A549 (cell line): ENCODE measurements at regions not wholly inside any gene's neighbourhood (a gene's known extent, or its start where the extent isn't known, plus 50 kb on each side); places are given as distances from the start of the nearest gene placed in this dataset.

ENCODE experiments used
- ATAC-seq, 2 experiments: fragments of 200-7000 bp in 1 of 2; fragments of >200 bp in 1 of 2; cut with Nextera tagmentation in 1 of 2; cut with Tn5 transposase in 1 of 2; 3 replicates each; pipeline versions ENCODE4 v1.8.0 to v1.9.1; 2018 to 2020; ENCODE audit warnings: mild to moderate bottlenecking in 1 of 2, moderate library complexity in 1 of 2
- CTCF ChIA-PET: fragments of 300-600 bp; sonication (Branson Sonifier 250); formaldehyde crosslinking; extraction: SDS; loops from one replicate; lab custom pipeline; 2021; ENCODE audit warnings: antibody characterized with exemption, inconsistent platforms; lab: Yijun Ruan, JAX
- POLR2A ChIA-PET: fragments of 350-600 bp; formaldehyde crosslinking; extraction: SDS; loops from one replicate; lab custom pipeline; 2021; ENCODE audit warnings: antibody characterized with exemption, inconsistent platforms; lab: Yijun Ruan, JAX
- DNase-seq, 2 experiments: peaks; one replicate each; pipeline versions ENCODE4 v3.0.0 to v3.0.0-alpha.2; 2011 to 2016; ENCODE audit warnings: low read depth in 1 of 2, low spot score in 1 of 2
- FAIRE-seq: peaks from 2 replicates; lab custom pipeline; 2011; peaks lifted over from hg19 to GRCh38; lab: Jason Lieb, UNC
- H3K27ac ChIP-seq, 2 experiments: fragments of >200 bp; sonication (Bioruptor Twin); formaldehyde crosslinking; 3 replicates each; pipeline ENCODE4 v1.5.1; 2016 to 2017
- H3K4me1 ChIP-seq: fragments of >200 bp; sonication (Bioruptor Twin); formaldehyde crosslinking; 3 replicates; pipeline ENCODE4 v1.6.1; 2016
- H3K4me2 ChIP-seq: fragments of >200 bp; sonication (Bioruptor Twin); formaldehyde crosslinking; 3 replicates; pipeline ENCODE4 v1.6.1; 2016
- H3K4me3 ChIP-seq: fragments of >200 bp; sonication (Bioruptor Twin); formaldehyde crosslinking; 3 replicates; pipeline ENCODE4 v1.5.1; 2016
- H3K9me3 ChIP-seq: fragments of >200 bp; sonication (Bioruptor Twin); formaldehyde crosslinking; 3 replicates; pipeline ENCODE4 v1.6.1; 2016
- BHLHE40 ChIP-seq: IDR thresholded peaks from 2 replicates; pipeline ENCODE4 v1.6.1; 2012; ENCODE audit warnings: low read depth, low read length, inconsistent platforms
- CBX2 ChIP-seq: fragments of 200-600 bp; sonication (generic); IDR thresholded peaks from 2 replicates; pipeline ENCODE4 v1.6.1; 2016; ENCODE audit warnings: low read depth, mild to moderate bottlenecking, borderline replicate concordance
- CEBPB ChIP-seq, 2 experiments: fragments of >200 bp in 1 of 2; sonication (Bioruptor Twin) in 1 of 2; formaldehyde crosslinking in 1 of 2; IDR thresholded peaks; 2 replicates each; pipeline ENCODE4 v1.6.1; 2012 to 2016
- CHD4 ChIP-seq: fragments of 200-600 bp; sonication (generic); IDR thresholded peaks from 2 replicates; pipeline ENCODE4 v1.6.1; 2016; ENCODE audit warnings: antibody characterized with exemption, mild to moderate bottlenecking, borderline replicate concordance
- E2F6 ChIP-seq: IDR thresholded peaks from 2 replicates; pipeline ENCODE4 v1.6.1; 2012; ENCODE audit warnings: low read depth, borderline replicate concordance
- EHMT2 ChIP-seq: fragments of 200-600 bp; sonication (generic); IDR thresholded peaks from 2 replicates; pipeline ENCODE4 v1.6.1; 2016; ENCODE audit warnings: antibody characterized with exemption, low read depth, mild to moderate bottlenecking, moderate library complexity
- ESRRA ChIP-seq: fragments of 150-350 bp; IDR thresholded peaks from 2 replicates; pipeline ENCODE4 v1.6.1; 2014; ENCODE audit warnings: mild to moderate bottlenecking, low read length, borderline replicate concordance
- FOSB ChIP-seq: fragments of 250-450 bp; sonication (Bioruptor Pico); IDR thresholded peaks from 2 replicates; pipeline ENCODE4 v1.5.0; 2020; ENCODE audit warnings: mild to moderate bottlenecking, moderate library complexity
- FOSL2 ChIP-seq, 2 experiments: fragments of 450-650 bp in 1 of 2; fragments of >200 bp in 1 of 2; sonication (Bioruptor Twin) in 1 of 2; formaldehyde crosslinking; IDR thresholded peaks; 2 replicates each; pipeline versions ENCODE4 v1.5.0 to v1.6.1; 2016 to 2020; ENCODE audit warnings: mild to moderate bottlenecking in 1 of 2, moderate library complexity in 1 of 2
- GATA3 ChIP-seq: IDR thresholded peaks from 2 replicates; pipeline ENCODE4 v1.6.1; 2012; ENCODE audit warnings: borderline replicate concordance
- HES2 ChIP-seq: fragments of >200 bp; sonication (Bioruptor Twin); formaldehyde crosslinking; IDR thresholded peaks from 2 replicates; pipeline ENCODE4 v1.6.1; 2016
- HEYL ChIP-seq: fragments of 250-450 bp; sonication (Bioruptor Pico); IDR thresholded peaks from 2 replicates; pipeline ENCODE4 v1.8.0; 2021; ENCODE audit warnings: mild to moderate bottlenecking, moderate library complexity
- HOXB13 ChIP-seq: fragments of 250-450 bp; sonication (Bioruptor Pico); IDR thresholded peaks from 2 replicates; pipeline ENCODE4 v1.5.0; 2020; ENCODE audit warnings: low read depth, mild to moderate bottlenecking, moderate library complexity
- JUN ChIP-seq, 2 experiments: fragments of >200 bp; sonication (Bioruptor Twin); formaldehyde crosslinking; IDR thresholded peaks; 2 replicates in 1 of 2; 3 replicates in 1 of 2; pipeline ENCODE4 v1.6.1; 2016 to 2017
- JUNB ChIP-seq: fragments of >200 bp; sonication (Bioruptor Twin); formaldehyde crosslinking; IDR thresholded peaks from 2 replicates; pipeline ENCODE4 v1.6.1; 2016
- KDM1A ChIP-seq: fragments of 200-600 bp; sonication (generic); IDR thresholded peaks from 2 replicates; pipeline ENCODE4 v1.6.1; 2016; ENCODE audit warnings: low read depth, mild to moderate bottlenecking
- KDM5A ChIP-seq: fragments of 200-600 bp; sonication (generic); IDR thresholded peaks from 2 replicates; pipeline ENCODE4 v1.6.1; 2016; ENCODE audit warnings: antibody characterized with exemption, mild to moderate bottlenecking
- MAFK ChIP-seq: fragments of 450-650 bp; IDR thresholded peaks from 2 replicates; pipeline ENCODE4 v1.6.1; 2014; ENCODE audit not compliant: partially characterized antibody
- MAZ ChIP-seq: fragments of 150-350 bp; IDR thresholded peaks from 2 replicates; pipeline ENCODE4 v1.6.1; 2014; ENCODE audit warnings: antibody characterized with exemption, low read depth, low read length, borderline replicate concordance
- NPAS2 ChIP-seq: fragments of 250-450 bp; sonication (Bioruptor Pico); IDR thresholded peaks from 2 replicates; pipeline ENCODE4 v1.8.0; 2022; ENCODE audit warnings: mild to moderate bottlenecking, moderate library complexity, borderline replicate concordance
- NR3C1 ChIP-seq: fragments of >200 bp; sonication (Bioruptor Twin); formaldehyde crosslinking; IDR thresholded peaks from 3 replicates; pipeline ENCODE4 v1.6.1; 2017
- PHF8 ChIP-seq: fragments of 200-600 bp; sonication (generic); IDR thresholded peaks from 2 replicates; pipeline ENCODE4 v1.6.1; 2016; ENCODE audit warnings: low read depth, mild to moderate bottlenecking, antibody characterized with exemption, moderate library complexity, borderline replicate concordance
- POLR2A ChIP-seq: IDR thresholded peaks from 2 replicates; pipeline ENCODE4 v1.6.1; 2012; ENCODE audit warnings: mild to moderate bottlenecking, low read length
- RAD21 ChIP-seq, 2 experiments: fragments of >200 bp in 1 of 2; sonication (Bioruptor Twin) in 1 of 2; formaldehyde crosslinking in 1 of 2; IDR thresholded peaks in 1 of 2; conservative IDR thresholded peaks in 1 of 2; 2 replicates in 1 of 2; 3 replicates in 1 of 2; pipeline ENCODE4 v1.6.1; 2012 to 2018; ENCODE audit warnings: inconsistent platforms in 1 of 2
- RARB ChIP-seq: fragments of 250-450 bp; sonication (Bioruptor Pico); IDR thresholded peaks from 2 replicates; pipeline ENCODE4 v1.8.0; 2021; ENCODE audit warnings: mild to moderate bottlenecking, moderate library complexity
- RCOR1 ChIP-seq: fragments of 150-350 bp; IDR thresholded peaks from 2 replicates; pipeline ENCODE4 v1.6.1; 2014; ENCODE audit warnings: antibody characterized with exemption, low read length, low read depth
- RFX5 ChIP-seq: fragments of 450-650 bp; IDR thresholded peaks from 2 replicates; pipeline ENCODE4 v1.7.1; 2014; ENCODE audit warnings: antibody characterized with exemption, mild to moderate bottlenecking, moderate library complexity
- SMC3 ChIP-seq: fragments of >200 bp; sonication (Bioruptor Twin); formaldehyde crosslinking; IDR thresholded peaks from 3 replicates; pipeline ENCODE4 v1.6.1; 2018; ENCODE audit warnings: inconsistent platforms
- TP53 ChIP-seq: fragments of 250-450 bp; sonication (Bioruptor Pico); IDR thresholded peaks from 2 replicates; pipeline ENCODE4 v1.5.0; 2021; ENCODE audit warnings: mild to moderate bottlenecking, moderate library complexity
- ZC3H11A ChIP-seq: fragments of 450-650 bp; IDR thresholded peaks from 2 replicates; pipeline ENCODE4 v1.6.1; 2014; ENCODE audit warnings: antibody characterized with exemption, mild to moderate bottlenecking
- ZFP36 ChIP-seq: fragments of 450-650 bp; IDR thresholded peaks from 2 replicates; pipeline ENCODE4 v1.6.1; 2014; ENCODE audit warnings: borderline replicate concordance; ENCODE audit not compliant: partially characterized antibody
- WGBS: methylation state at CpG from one replicate; pipeline ENCODE4 v1.1.6; 2017; ENCODE audit errors: missing lambda C conversion rate; 5-methylcytosine and 5-hydroxymethylcytosine counted together
- TF ChIP-seq, protein P1 (sequence below): fragments of 450-650 bp; IDR thresholded peaks from 2 replicates; pipeline ENCODE4 v1.6.1; 2014; ENCODE audit warnings: antibody characterized with exemption
- TF ChIP-seq, protein P2 (sequence below): fragments of >200 bp; sonication (Bioruptor Twin); formaldehyde crosslinking; IDR thresholded peaks from 3 replicates; pipeline ENCODE4 v1.6.1; 2016

- peak; percentile 23 for FAIRE-seq
- Histone ChIP-seq H3K4me1 (peaks cover 21% of the 10 kb centered on the region), H3K27ac (no peak overlapping the region), H3K9me3 (no peaks in the 10 kb centered on the region), H3K4me3 (no peak overlapping the region), H3K4me2 (no peak overlapping the region)
- CTCF ChIA-PET = no interaction called here
- POLR2A ChIA-PET = no interaction called here
- no peak for TF ChIP-seq RARB (CRISPR knock-in tag)
- no peak for TF ChIP-seq TP53 (CRISPR knock-in tag)
- TF ChIP-seq BHLHE40 = no peak
- no peak for TF ChIP-seq E2F6
- TF ChIP-seq HOXB13 (CRISPR knock-in tag) = no peak
- no peak for ATAC-seq
- WGBS = 87% methylated on average over 5 of the region's 5 CpGs
- no peak for DNase-seq
Observed at GRCh38 chr1:199914546-199914945, 113.0 kb upstream of the NR5A2 start.

GRCh38 chr1:199918196-199918769 is 109.2 kb upstream of the NR5A2 start:
- Histone ChIP-seq H3K4me1 (peaks cover 21% of the 10 kb centered on the region), H3K9me3 (no peaks in the 10 kb centered on the region), H3K4me3 (no peak overlapping the region), H3K4me2 (peak overlapping the region; percentile 44), H3K27ac (peak overlapping the region; percentile 22 to 31; a peak in 4 of 6 replicates)
- 6% methylated on average over 2 of the region's 2 CpGs for WGBS
- POLR2A ChIA-PET = no interaction called here
- peak in 1 of 2 experiments; percentile 82 for DNase-seq
- FAIRE-seq = no peak
- peak; percentile 71 to 91; a peak in 4 of 6 replicates for ATAC-seq
- CTCF ChIA-PET = interaction anchor here (0.8 to 1.1 kb wide), 3 partner anchors 19 to 592 kb away, joined by 3 to 4 read pairs (median 4); no protein-coding TSS in a partner anchor
- TF ChIP-seq ESRRA (no peak), CEBPB (IDR thresholded peaks at IDR 0.05) (peak in 1 of 2 experiments; percentile 52; a peak in 2 of 4 replicates), NPAS2 (CRISPR knock-in tag) (no peak), MAZ (no peak), HEYL (no peak), FOSB (CRISPR knock-in tag) (no peak), RCOR1 (no peak), EHMT2 (no peak), POLR2A (no peak), JUNB (peak; percentile 31), BHLHE40 (no peak), KDM1A (no peak), NR3C1 (no peak), RFX5 (no peak), HOXB13 (CRISPR knock-in tag) (no peak), ZC3H11A (no peak), MAFK (no peak), JUN (IDR thresholded peaks at IDR 0.05) (no peak; a peak in 1 of 5 replicates), ZFP36 (no peak), RARB (CRISPR knock-in tag) (no peak), RAD21 (conservative IDR thresholded peaks at IDR 0.05 in 1 of 2, IDR thresholded peaks at IDR 0.05 in 1 of 2) (peak in 1 of 2 experiments; percentile 14; a peak in 1 of 5 replicates), CHD4 (no peak), CBX2 (no peak), GATA3 (peak; percentile 88), KDM5A (no peak), PHF8 (no peak), SMC3 (0 out of 3 replicates have a peak, but pooled peaks have one; percentile 7), FOSL2 (IDR thresholded peaks at IDR 0.05) (no peak), FOSL2 (CRISPR knock-in tag; IDR thresholded peaks at IDR 0.05) (peak; percentile 61), HES2 (no peak)
- TF ChIP-seq, protein P1, sequence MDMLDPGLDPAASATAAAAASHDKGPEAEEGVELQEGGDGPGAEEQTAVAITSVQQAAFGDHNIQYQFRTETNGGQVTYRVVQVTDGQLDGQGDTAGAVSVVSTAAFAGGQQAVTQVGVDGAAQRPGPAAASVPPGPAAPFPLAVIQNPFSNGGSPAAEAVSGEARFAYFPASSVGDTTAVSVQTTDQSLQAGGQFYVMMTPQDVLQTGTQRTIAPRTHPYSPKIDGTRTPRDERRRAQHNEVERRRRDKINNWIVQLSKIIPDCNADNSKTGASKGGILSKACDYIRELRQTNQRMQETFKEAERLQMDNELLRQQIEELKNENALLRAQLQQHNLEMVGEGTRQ = no peak
- TF ChIP-seq, protein P2, sequence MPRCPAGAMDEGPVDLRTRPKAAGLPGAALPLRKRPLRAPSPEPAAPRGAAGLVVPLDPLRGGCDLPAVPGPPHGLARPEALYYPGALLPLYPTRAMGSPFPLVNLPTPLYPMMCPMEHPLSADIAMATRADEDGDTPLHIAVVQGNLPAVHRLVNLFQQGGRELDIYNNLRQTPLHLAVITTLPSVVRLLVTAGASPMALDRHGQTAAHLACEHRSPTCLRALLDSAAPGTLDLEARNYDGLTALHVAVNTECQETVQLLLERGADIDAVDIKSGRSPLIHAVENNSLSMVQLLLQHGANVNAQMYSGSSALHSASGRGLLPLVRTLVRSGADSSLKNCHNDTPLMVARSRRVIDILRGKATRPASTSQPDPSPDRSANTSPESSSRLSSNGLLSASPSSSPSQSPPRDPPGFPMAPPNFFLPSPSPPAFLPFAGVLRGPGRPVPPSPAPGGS = no peak
